ENCODE measurements at regions not wholly inside any gene's neighbourhood (a gene's known extent, or its start where the extent isn't known, plus 50 kb on each side); places are given as distances from the start of the nearest gene placed in this dataset.

- Mint-ChIP-seq H3K4me3 (ENCODE audit: low read depth) (no peak overlapping the region), H3K27me3 (no peaks in the 10 kb centered on the region), H3K27ac (no peak overlapping the region), H3K36me3 (ENCODE audit: insufficient read depth) (no peaks in the 10 kb centered on the region), H3K4me1 (ENCODE audit: low read depth) (no peaks in the 10 kb centered on the region), H3K9me3 (ENCODE audit: low read depth) (peaks cover 4% of the 10 kb centered on the region)
- no peak for TF ChIP-seq CTCF (IDR thresholded peaks at IDR 0.05; ENCODE audit: unreplicated experiment)
- no peak for DNase-seq (ENCODE audit: low spot score, unreplicated experiment)
Measured at GRCh38 chr11:103716363-103716762, 320.1 kb upstream of the DDI1 start.

GRCh38 chr11:103727262-103727661, 309.2 kb upstream of the DDI1 start:
- H3K9me3 Mint-ChIP-seq (ENCODE audit: low read depth) = peaks cover 42% of the 10 kb centered on the region
- no peaks in the 10 kb centered on the region for H3K27me3 Mint-ChIP-seq
- peaks cover 4% of the 10 kb centered on the region for H3K36me3 Mint-ChIP-seq (ENCODE audit: insufficient read depth)
- no peak overlapping the region for H3K27ac Mint-ChIP-seq
- no peak for TF ChIP-seq CTCF (IDR thresholded peaks at IDR 0.05; ENCODE audit: unreplicated experiment)
- DNase-seq (ENCODE audit: low spot score, unreplicated experiment) = no peak
- H3K4me3 Mint-ChIP-seq (ENCODE audit: low read depth) = no peak overlapping the region
- H3K4me1 Mint-ChIP-seq (ENCODE audit: low read depth) = no peaks in the 10 kb centered on the region

- peaks cover 4% of the 10 kb centered on the region for H3K36me3 Mint-ChIP-seq (ENCODE audit: insufficient read depth)
- no peaks in the 10 kb centered on the region for H3K27me3 Mint-ChIP-seq
- no peaks in the 10 kb centered on the region for H3K4me1 Mint-ChIP-seq (ENCODE audit: low read depth)
- no peak for DNase-seq (ENCODE audit: low spot score, unreplicated experiment)
- H3K4me3 Mint-ChIP-seq (ENCODE audit: low read depth) = no peak overlapping the region
- H3K27ac Mint-ChIP-seq = no peak overlapping the region
- TF ChIP-seq CTCF (IDR thresholded peaks at IDR 0.05; ENCODE audit: unreplicated experiment) = no peak
- peaks cover 24% of the 10 kb centered on the region for H3K9me3 Mint-ChIP-seq (ENCODE audit: low read depth)
Measured at GRCh38 chr11:103729617-103730016, 306.8 kb upstream of the DDI1 start.

- Mint-ChIP-seq H3K9me3 (ENCODE audit: low read depth) (peaks cover 18% of the 10 kb centered on the region), H3K4me1 (ENCODE audit: low read depth) (no peaks in the 10 kb centered on the region), H3K36me3 (ENCODE audit: insufficient read depth) (peaks cover 2% of the 10 kb centered on the region), H3K4me3 (ENCODE audit: low read depth) (no peak overlapping the region), H3K27me3 (no peaks in the 10 kb centered on the region), H3K27ac (no peak overlapping the region)
- no peak for DNase-seq (ENCODE audit: low spot score, unreplicated experiment)
- TF ChIP-seq CTCF (IDR thresholded peaks at IDR 0.05; ENCODE audit: unreplicated experiment) = no peak
Measured at GRCh38 chr11:103730131-103730940, 306.1 kb upstream of the DDI1 start.

- H3K27ac Mint-ChIP-seq = no peak overlapping the region
- no peak overlapping the region for H3K4me3 Mint-ChIP-seq (ENCODE audit: low read depth)
- H3K9me3 Mint-ChIP-seq (ENCODE audit: low read depth) = peaks cover 7% of the 10 kb centered on the region
- peaks cover 3% of the 10 kb centered on the region for H3K4me1 Mint-ChIP-seq (ENCODE audit: low read depth)
- no peaks in the 10 kb centered on the region for H3K36me3 Mint-ChIP-seq (ENCODE audit: insufficient read depth)
- H3K27me3 Mint-ChIP-seq = no peaks in the 10 kb centered on the region
- no peak for DNase-seq (ENCODE audit: low spot score, unreplicated experiment)
- TF ChIP-seq CTCF (IDR thresholded peaks at IDR 0.05; ENCODE audit: unreplicated experiment) = no peak
Measured at GRCh38 chr11:103731670-103732069, 304.8 kb upstream of the DDI1 start.
